Nephron progenitor cell (in vitro differentiated cells): ENCODE measurements at regions not wholly inside any gene's neighbourhood (a gene's known extent, or its start where the extent isn't known, plus 50 kb on each side); places are given as distances from the start of the nearest gene placed in this dataset.

Source experiments
- DNase-seq: peaks from one replicate; pipeline ENCODE4 v3.0.0; 2021
- H3K27ac Mint-ChIP-seq: 2 replicates; pipeline ENCODE4 v1.8.0; 2021; ENCODE audit warnings: mild to moderate bottlenecking, moderate library complexity, mixed read lengths
- H3K27me3 Mint-ChIP-seq: 2 replicates; pipeline ENCODE4 v1.8.0; 2021; ENCODE audit warnings: mild to moderate bottlenecking, low read depth, mixed read lengths; ENCODE audit not compliant: poor library complexity
- H3K36me3 Mint-ChIP-seq: 2 replicates; pipeline ENCODE4 v1.8.0; 2021; ENCODE audit warnings: low read depth, mixed read lengths
- H3K4me1 Mint-ChIP-seq: 2 replicates; pipeline ENCODE4 v1.8.0; 2021; ENCODE audit warnings: mixed read lengths
- H3K4me3 Mint-ChIP-seq: 2 replicates; pipeline ENCODE4 v1.8.0; 2021; ENCODE audit warnings: mild to moderate bottlenecking, moderate library complexity, mixed read lengths
- H3K9me3 Mint-ChIP-seq: 2 replicates; pipeline ENCODE4 v1.8.0; 2021; ENCODE audit warnings: mild to moderate bottlenecking, moderate library complexity, mixed read lengths
- TF ChIP-seq, protein P1 (sequence below): fragments of 200-600 bp; sonication (generic); IDR thresholded peaks from 2 replicates; pipeline ENCODE4 v1.5.0; 2021; ENCODE audit warnings: antibody characterized with exemption

DNA sequence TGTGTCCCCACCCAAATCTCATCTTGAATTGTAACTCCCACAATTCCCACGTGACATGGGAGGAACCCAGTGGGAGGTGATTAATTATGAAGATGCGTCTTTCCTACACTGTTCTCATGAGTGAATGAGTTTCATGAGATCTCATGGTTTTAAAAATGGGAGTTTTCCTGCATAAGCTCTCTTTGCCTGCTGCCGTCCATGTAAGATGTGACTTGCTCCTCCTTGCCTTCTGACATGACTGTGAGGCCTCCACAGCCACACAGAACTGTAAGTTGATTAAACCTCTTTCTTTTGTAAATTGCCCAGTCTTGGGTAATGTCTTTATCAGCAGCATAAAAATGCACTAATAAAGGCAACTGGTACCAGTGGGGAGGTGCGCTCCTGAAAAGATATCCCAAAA, 67.7 kb upstream of the DRGX start:
- TF ChIP-seq, protein P1, sequence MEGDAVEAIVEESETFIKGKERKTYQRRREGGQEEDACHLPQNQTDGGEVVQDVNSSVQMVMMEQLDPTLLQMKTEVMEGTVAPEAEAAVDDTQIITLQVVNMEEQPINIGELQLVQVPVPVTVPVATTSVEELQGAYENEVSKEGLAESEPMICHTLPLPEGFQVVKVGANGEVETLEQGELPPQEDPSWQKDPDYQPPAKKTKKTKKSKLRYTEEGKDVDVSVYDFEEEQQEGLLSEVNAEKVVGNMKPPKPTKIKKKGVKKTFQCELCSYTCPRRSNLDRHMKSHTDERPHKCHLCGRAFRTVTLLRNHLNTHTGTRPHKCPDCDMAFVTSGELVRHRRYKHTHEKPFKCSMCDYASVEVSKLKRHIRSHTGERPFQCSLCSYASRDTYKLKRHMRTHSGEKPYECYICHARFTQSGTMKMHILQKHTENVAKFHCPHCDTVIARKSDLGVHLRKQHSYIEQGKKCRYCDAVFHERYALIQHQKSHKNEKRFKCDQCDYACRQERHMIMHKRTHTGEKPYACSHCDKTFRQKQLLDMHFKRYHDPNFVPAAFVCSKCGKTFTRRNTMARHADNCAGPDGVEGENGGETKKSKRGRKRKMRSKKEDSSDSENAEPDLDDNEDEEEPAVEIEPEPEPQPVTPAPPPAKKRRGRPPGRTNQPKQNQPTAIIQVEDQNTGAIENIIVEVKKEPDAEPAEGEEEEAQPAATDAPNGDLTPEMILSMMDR, result no peak
- H3K4me3 Mint-ChIP-seq, result no peak overlapping the region

DNA sequence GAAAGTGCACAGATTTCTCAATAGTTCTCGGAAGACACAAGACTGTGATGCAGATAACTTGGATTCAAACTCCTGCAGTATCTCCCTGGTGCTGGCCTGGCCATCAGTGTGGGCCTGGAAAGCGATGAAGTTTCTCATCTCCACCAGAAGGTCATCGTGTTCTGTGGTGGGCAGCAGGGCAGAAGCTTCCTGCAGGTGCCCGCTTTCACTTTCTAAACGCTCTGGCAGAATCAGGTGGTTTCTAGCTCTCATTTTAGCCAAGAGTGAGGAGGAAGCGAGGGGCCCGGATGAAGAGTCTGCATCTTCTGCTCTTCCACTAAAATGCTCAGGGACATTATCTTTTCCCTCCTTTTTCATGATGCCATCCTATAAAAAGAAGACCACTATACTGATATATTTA, 63.0 kb upstream of the DRGX start:
- H3K4me3 Mint-ChIP-seq, result no peak overlapping the region
- TF ChIP-seq, protein P1, result no peak
- no peaks in the 10 kb centered on the region for H3K27me3 Mint-ChIP-seq
- H3K9me3 Mint-ChIP-seq, result peaks cover 27% of the 10 kb centered on the region
- no peak for DNase-seq
- H3K36me3 Mint-ChIP-seq, result peaks cover 73% of the 10 kb centered on the region
- H3K4me1 Mint-ChIP-seq, result peaks cover 4% of the 10 kb centered on the region
- no peak overlapping the region for H3K27ac Mint-ChIP-seq

More for the DNA sequence above, 67.7 kb upstream of the DRGX start:
- Mint-ChIP-seq H3K4me1 (no peaks in the 10 kb centered on the region), H3K27me3 (no peaks in the 10 kb centered on the region), H3K27ac (no peak overlapping the region), H3K36me3 (peaks cover 83% of the 10 kb centered on the region), H3K9me3 (peaks cover 30% of the 10 kb centered on the region)
- no peak for DNase-seq

DNA sequence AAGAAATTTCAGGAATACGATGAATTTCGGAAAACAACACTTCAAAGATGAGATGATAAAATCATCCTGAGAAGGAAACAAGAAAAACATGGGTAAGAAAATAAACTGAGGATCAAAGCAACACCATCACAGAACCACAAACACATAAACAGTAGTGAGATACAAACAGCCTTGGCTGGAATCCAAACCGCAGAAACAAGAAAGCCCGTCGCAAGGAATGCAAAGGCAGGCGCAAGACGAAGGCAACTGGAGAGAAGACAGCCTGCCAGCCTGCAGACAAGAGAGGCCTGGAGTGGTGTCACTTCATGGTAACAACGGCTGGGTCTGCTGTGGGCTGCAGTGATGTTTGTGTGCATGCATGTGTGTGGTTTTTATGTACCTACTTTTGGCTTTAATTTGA, 61.8 kb upstream of the DRGX start:
- no peak overlapping the region for H3K4me3 Mint-ChIP-seq
- TF ChIP-seq, protein P1, result no peak
- peaks cover 69% of the 10 kb centered on the region for H3K36me3 Mint-ChIP-seq
- H3K27me3 Mint-ChIP-seq, result no peaks in the 10 kb centered on the region
- DNase-seq, result no peak
- H3K9me3 Mint-ChIP-seq, result peaks cover 26% of the 10 kb centered on the region
- H3K27ac Mint-ChIP-seq, result no peak overlapping the region
- peaks cover 4% of the 10 kb centered on the region for H3K4me1 Mint-ChIP-seq

DNA sequence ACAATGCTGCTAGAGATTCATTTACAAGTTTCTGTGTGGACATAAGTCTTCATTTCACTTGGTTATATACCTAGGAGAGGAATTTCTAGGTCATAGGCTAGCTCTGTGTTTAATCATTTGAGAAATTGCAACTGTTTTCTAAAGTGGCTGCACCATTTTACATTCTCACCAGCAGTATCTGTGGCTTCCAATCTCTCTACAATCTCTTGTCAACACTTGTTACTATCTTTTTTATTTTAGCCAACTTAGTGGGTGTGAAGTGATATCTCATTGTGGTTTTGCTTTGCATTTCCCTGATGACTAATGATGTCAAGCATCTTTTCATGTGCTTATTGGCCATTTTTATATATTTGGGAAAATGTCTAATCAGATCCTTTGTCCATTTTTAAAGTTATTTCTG, 53.0 kb upstream of the DRGX start:
- Mint-ChIP-seq H3K36me3 (peaks cover 22% of the 10 kb centered on the region), H3K27ac (no peak overlapping the region), H3K4me3 (no peak overlapping the region), H3K27me3 (peaks cover 4% of the 10 kb centered on the region), H3K9me3 (peaks cover 55% of the 10 kb centered on the region), H3K4me1 (no peaks in the 10 kb centered on the region)
- TF ChIP-seq, protein P1, result no peak
- no peak for DNase-seq

DNA sequence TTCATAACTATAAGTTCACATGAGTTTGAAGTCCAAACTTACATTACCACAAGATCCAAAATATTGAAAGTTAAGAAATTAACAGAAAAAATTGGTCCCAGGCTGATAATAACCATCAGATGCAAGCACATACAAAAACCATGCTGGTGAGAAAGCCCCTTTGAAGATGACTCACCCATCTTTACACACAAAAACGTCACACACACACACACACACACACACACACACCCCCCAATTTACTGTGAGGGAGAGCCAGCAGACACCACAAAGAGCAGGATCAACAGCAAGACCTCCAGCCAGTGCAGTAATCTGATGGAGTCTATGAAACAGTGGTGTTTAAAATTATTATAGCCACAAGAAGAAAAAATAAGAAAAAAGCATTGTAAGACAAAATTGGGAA, 50.1 kb upstream of the DRGX start:
- H3K4me1 Mint-ChIP-seq, result peaks cover 5% of the 10 kb centered on the region

More for the DNA sequence above, 50.1 kb upstream of the DRGX start:
- Mint-ChIP-seq H3K27ac (no peak overlapping the region), H3K36me3 (peaks cover 13% of the 10 kb centered on the region), H3K27me3 (peaks cover 4% of the 10 kb centered on the region), H3K4me3 (no peak overlapping the region), H3K9me3 (peaks cover 34% of the 10 kb centered on the region)
- TF ChIP-seq, protein P1, result no peak
- DNase-seq, result no peak
